ENCODE measurements at regions not wholly inside any gene's neighbourhood (a gene's known extent, or its start where the extent isn't known, plus 50 kb on each side); places are given as distances from the start of the nearest gene placed in this dataset.

DNA sequence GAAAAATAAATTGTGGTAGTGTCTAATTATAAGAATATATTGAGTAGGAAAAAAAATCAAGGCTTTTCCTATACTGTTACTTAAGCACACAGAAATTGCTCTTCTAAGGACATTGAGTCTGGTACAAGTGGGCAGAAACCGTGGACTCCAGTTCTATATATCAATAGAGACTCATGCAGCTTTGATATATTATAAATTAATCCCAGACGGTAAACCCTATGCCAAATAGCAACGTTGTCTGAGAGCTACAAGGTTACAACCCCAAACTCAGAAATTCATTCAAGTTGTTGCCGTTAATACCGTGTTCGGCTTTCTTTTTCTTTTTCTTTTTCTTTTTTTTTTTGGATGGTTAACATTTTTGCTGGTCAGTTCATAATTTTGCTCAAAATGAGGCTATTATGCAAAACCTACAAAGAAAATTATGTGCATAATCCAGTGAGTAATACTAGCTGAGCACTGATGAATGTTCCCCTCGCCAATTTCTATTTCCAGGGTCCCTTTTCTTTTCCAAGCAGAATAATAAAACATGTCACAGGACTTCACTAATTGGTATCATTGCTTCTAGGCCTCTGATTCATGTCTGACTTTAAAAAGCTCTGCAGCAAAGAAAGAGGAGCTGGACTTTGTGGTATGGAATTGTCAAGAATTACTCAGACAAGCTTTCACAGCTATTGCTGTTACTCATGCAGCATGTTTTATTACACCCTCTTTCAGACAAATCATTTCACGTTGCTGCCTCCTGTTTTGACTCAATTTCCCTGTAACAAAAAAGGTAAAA is 737.7 kb downstream of the NLGN4X start:
- DNase-seq (ENCODE audit: low spot score in 2 of 2) (no peak), ATAC-seq (no peak)
- Mint-ChIP-seq H3K27ac (no peak overlapping the region), H3K9me3 (peaks cover 17% of the 10 kb centered on the region), H3K36me3 (no peaks in the 10 kb centered on the region), H3K4me1 (no peaks in the 10 kb centered on the region), H3K4me3 (no peak overlapping the region)

- H3K27ac Mint-ChIP-seq = no peak overlapping the region
- no peak overlapping the region for H3K4me3 Mint-ChIP-seq
- no peaks in the 10 kb centered on the region for H3K36me3 Mint-ChIP-seq
- H3K9me3 Mint-ChIP-seq = peaks cover 7% of the 10 kb centered on the region
- DNase-seq (ENCODE audit: low spot score in 2 of 2) = no peak
- no peak for ATAC-seq
- no peaks in the 10 kb centered on the region for H3K4me1 Mint-ChIP-seq
Measured at GRCh38 chrX:5474282-5474681, 754.4 kb downstream of the NLGN4X start.

GRCh38 chrX:5458300-5458842 is 770.3 kb downstream of the NLGN4X start:
- H3K36me3 Mint-ChIP-seq = no peaks in the 10 kb centered on the region
- ATAC-seq (no peak), DNase-seq (ENCODE audit: low spot score in 2 of 2) (no peak)
- H3K4me3 Mint-ChIP-seq = no peak overlapping the region
- H3K9me3 Mint-ChIP-seq = no peaks in the 10 kb centered on the region
- no peak overlapping the region for H3K27ac Mint-ChIP-seq
- H3K4me1 Mint-ChIP-seq = no peaks in the 10 kb centered on the region

DNA sequence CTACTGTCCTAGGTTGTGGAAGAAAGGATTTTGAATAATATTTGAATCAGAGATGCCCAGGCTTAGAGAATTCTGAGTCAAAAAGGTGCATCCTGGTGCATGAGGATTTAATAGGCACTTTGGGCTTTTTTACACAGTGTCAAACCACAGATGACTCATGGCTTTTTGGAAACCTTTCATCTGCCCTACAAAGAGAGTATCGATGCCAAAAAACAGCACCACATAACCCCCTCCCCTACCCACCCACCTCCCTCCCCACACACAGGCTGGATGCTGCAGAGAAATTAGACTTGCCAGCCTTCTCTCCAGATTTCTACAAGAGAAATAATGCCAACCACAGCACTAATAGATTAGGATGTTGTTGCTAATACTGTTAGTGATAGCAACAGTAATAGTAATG is 779.3 kb downstream of the NLGN4X start:
- no peak overlapping the region for H3K27ac Mint-ChIP-seq
- H3K4me3 Mint-ChIP-seq = no peak overlapping the region
- peaks cover 2% of the 10 kb centered on the region for H3K9me3 Mint-ChIP-seq
- DNase-seq (ENCODE audit: low spot score in 2 of 2) (no peak), ATAC-seq (no peak)
- no peaks in the 10 kb centered on the region for H3K4me1 Mint-ChIP-seq
- H3K36me3 Mint-ChIP-seq = no peaks in the 10 kb centered on the region

GRCh38 chrX:5431823-5432222 is 796.8 kb downstream of the NLGN4X start:
- Mint-ChIP-seq H3K27ac (no peak overlapping the region), H3K36me3 (no peaks in the 10 kb centered on the region), H3K4me3 (no peak overlapping the region), H3K4me1 (no peaks in the 10 kb centered on the region), H3K9me3 (peaks cover 9% of the 10 kb centered on the region)
- no peak for ATAC-seq
- no peak for DNase-seq (ENCODE audit: low spot score in 2 of 2)

DNA sequence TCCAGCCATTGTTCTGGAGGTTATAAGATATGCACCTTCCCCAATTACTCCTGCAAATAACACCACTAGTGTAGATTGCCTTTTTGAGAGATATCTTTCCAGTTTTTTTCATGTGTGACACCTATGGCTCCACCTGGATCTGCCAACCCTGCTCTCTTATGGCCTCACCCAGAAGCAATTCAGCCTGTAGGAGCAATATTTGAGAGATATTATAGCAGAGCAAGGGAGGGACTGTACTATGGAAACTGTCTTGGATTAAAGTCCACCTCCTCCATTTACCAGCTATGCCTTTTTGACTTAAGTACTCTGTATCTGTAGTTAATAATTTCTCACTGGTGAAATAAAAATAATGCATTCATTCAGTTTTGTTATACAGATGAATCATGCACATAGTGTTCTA is 803.5 kb downstream of the NLGN4X start:
- peaks cover 7% of the 10 kb centered on the region for H3K9me3 Mint-ChIP-seq
- H3K4me3 Mint-ChIP-seq = no peak overlapping the region
- DNase-seq (ENCODE audit: low spot score in 2 of 2) (no peak), ATAC-seq (no peak)
- H3K4me1 Mint-ChIP-seq = no peaks in the 10 kb centered on the region
- no peaks in the 10 kb centered on the region for H3K36me3 Mint-ChIP-seq
- no peak overlapping the region for H3K27ac Mint-ChIP-seq

DNA sequence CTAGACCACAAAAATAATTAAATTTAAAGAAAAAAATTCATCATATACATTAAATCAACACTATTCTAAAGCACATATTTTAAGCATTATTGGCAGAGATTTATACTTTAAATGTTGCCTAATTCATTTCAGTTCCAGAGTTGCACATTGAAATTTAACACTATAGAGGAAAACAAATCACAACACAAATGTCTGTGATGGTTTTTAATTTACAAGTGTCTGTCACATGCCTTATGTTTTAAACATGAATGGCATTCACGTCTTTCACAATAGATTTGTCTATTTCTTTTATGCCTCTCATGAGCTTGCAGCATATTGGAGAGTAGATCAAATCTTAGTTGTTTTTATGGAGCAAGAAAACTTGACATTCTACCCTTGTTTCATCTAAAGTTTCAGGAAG is 811.3 kb downstream of the NLGN4X start:
- DNase-seq (ENCODE audit: low spot score in 2 of 2) (no peak), ATAC-seq (no peak)
- Mint-ChIP-seq H3K9me3 (peaks cover 2% of the 10 kb centered on the region), H3K36me3 (no peaks in the 10 kb centered on the region), H3K27ac (no peak overlapping the region), H3K4me3 (no peak overlapping the region), H3K4me1 (no peaks in the 10 kb centered on the region)

DNA sequence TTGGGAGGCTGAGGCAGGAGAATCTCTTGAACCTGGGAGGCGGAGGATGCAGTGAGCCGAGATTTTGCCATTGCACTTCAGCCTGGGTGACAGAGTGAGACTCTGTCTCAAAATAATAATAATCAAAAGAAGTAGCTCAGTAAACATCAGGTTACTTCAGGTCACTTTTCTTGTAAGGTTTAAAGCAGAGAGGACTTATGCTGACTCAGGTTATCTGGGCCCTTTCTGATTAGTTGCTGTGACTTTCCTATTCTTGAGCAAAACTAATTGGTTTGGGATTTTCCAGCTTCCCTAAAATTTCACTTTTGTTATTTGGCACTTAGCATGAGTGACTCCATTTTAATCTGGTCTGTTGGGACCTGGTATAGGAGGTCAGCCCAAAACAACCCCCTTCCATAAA is 812.9 kb downstream of the NLGN4X start:
- H3K36me3 Mint-ChIP-seq = no peaks in the 10 kb centered on the region
- no peaks in the 10 kb centered on the region for H3K4me1 Mint-ChIP-seq
- peaks cover 2% of the 10 kb centered on the region for H3K9me3 Mint-ChIP-seq
- H3K27ac Mint-ChIP-seq = no peak overlapping the region
- H3K4me3 Mint-ChIP-seq = no peak overlapping the region
- DNase-seq (ENCODE audit: low spot score in 2 of 2) (no peak), ATAC-seq (no peak)

GRCh38 chrX:5409106-5409505 is 819.6 kb downstream of the NLGN4X start:
- Mint-ChIP-seq H3K4me1 (no peaks in the 10 kb centered on the region), H3K36me3 (no peaks in the 10 kb centered on the region), H3K9me3 (peaks cover 2% of the 10 kb centered on the region), H3K27ac (no peak overlapping the region), H3K4me3 (no peak overlapping the region)
- DNase-seq (ENCODE audit: low spot score in 2 of 2) (no peak), ATAC-seq (no peak)

GRCh38 chrX:5402461-5402860 is 826.2 kb downstream of the NLGN4X start:
- H3K4me1 Mint-ChIP-seq = no peaks in the 10 kb centered on the region
- H3K36me3 Mint-ChIP-seq = no peaks in the 10 kb centered on the region
- ATAC-seq = no peak
- H3K9me3 Mint-ChIP-seq = no peaks in the 10 kb centered on the region
- no peak overlapping the region for H3K27ac Mint-ChIP-seq
- DNase-seq (ENCODE audit: low spot score in 2 of 2) = no peak
- no peak overlapping the region for H3K4me3 Mint-ChIP-seq

- ATAC-seq (no peak), DNase-seq (ENCODE audit: low spot score in 2 of 2) (no peak)
- Mint-ChIP-seq H3K9me3 (no peaks in the 10 kb centered on the region), H3K36me3 (no peaks in the 10 kb centered on the region), H3K4me3 (no peak overlapping the region), H3K27ac (no peak overlapping the region), H3K4me1 (no peaks in the 10 kb centered on the region)
Measured at GRCh38 chrX:5399403-5399802, 829.3 kb downstream of the NLGN4X start.

- Mint-ChIP-seq H3K9me3 (no peaks in the 10 kb centered on the region), H3K4me1 (no peaks in the 10 kb centered on the region), H3K4me3 (no peak overlapping the region), H3K27ac (no peak overlapping the region), H3K36me3 (no peaks in the 10 kb centered on the region)
- no peak for ATAC-seq
- DNase-seq (ENCODE audit: low spot score in 2 of 2) = no peak
Measured at GRCh38 chrX:5397409-5397808, 831.3 kb downstream of the NLGN4X start.

- Mint-ChIP-seq H3K36me3 (no peaks in the 10 kb centered on the region), H3K9me3 (peaks cover 6% of the 10 kb centered on the region), H3K4me1 (no peaks in the 10 kb centered on the region), H3K4me3 (no peak overlapping the region), H3K27ac (no peak overlapping the region)
- no peak for ATAC-seq
- DNase-seq (ENCODE audit: low spot score in 2 of 2) = no peak
Measured at GRCh38 chrX:5390376-5390775, 838.3 kb downstream of the NLGN4X start.

- no peak for DNase-seq (ENCODE audit: low spot score in 2 of 2)
- peaks cover 6% of the 10 kb centered on the region for H3K9me3 Mint-ChIP-seq
- ATAC-seq = no peak
- H3K4me3 Mint-ChIP-seq = no peak overlapping the region
- no peaks in the 10 kb centered on the region for H3K4me1 Mint-ChIP-seq
- no peak overlapping the region for H3K27ac Mint-ChIP-seq
- H3K36me3 Mint-ChIP-seq = no peaks in the 10 kb centered on the region
Measured at GRCh38 chrX:5388087-5388486, 840.6 kb downstream of the NLGN4X start.

- Mint-ChIP-seq H3K4me1 (no peaks in the 10 kb centered on the region), H3K9me3 (no peaks in the 10 kb centered on the region), H3K27ac (no peak overlapping the region), H3K4me3 (no peak overlapping the region), H3K36me3 (no peaks in the 10 kb centered on the region)
- ATAC-seq (no peak), DNase-seq (ENCODE audit: low spot score in 2 of 2) (no peak)
Measured at GRCh38 chrX:5380426-5380825, 848.2 kb downstream of the NLGN4X start.

GRCh38 chrX:5341902-5342301 is 886.8 kb downstream of the NLGN4X start:
- H3K36me3 Mint-ChIP-seq = no peaks in the 10 kb centered on the region
- no peak for ATAC-seq
- H3K4me3 Mint-ChIP-seq = no peak overlapping the region
- H3K9me3 Mint-ChIP-seq = peaks cover 13% of the 10 kb centered on the region
- no peaks in the 10 kb centered on the region for H3K4me1 Mint-ChIP-seq
- DNase-seq (ENCODE audit: low spot score in 2 of 2) = no peak
- no peak overlapping the region for H3K27ac Mint-ChIP-seq
